Motor neuron (in vitro differentiated cells): ENCODE measurements at regions not wholly inside any gene's neighbourhood (a gene's known extent, or its start where the extent isn't known, plus 50 kb on each side); places are given as distances from the start of the nearest gene placed in this dataset.
"Not testable (repeated sequence)": the region's sequence is repeated elsewhere in the genome, so short reads cannot be mapped to it uniquely, and the experiment has no call there.

ENCODE experiments used
- ATAC-seq, 8 experiments: fragments of 200-7000 bp; cut with Tn5 transposase; replicated peaks in 6 of 8; 2 replicates each; pipeline ENCODE4 v1.8.0; 2021; ENCODE audit warnings: mild to moderate bottlenecking in 8 of 8, moderate library complexity in 8 of 8
- H3K27ac ChIP-seq, 2 donors: fragments of 250-450 bp; sonication (Bioruptor Pico); 2 replicates each; pipeline ENCODE4 v1.9.0; 2021; ENCODE audit warnings: antibody characterized with exemption in 2 of 2, mild to moderate bottlenecking in 2 of 2, moderate library complexity in 1 of 2
- H3K4me1 ChIP-seq, 2 donors: fragments of 250-450 bp; sonication (Bioruptor Pico); replicated peaks in 1 of 2; 2 replicates each; pipeline ENCODE4 v1.6.1; 2021; ENCODE audit warnings: antibody characterized with exemption in 2 of 2, mild to moderate bottlenecking in 2 of 2, moderate library complexity in 1 of 2
- H3K4me3 ChIP-seq, 5 donors: fragments of 250-450 bp; sonication (Bioruptor Pico); 2 replicates each; pipeline ENCODE4 v1.9.0; 2021; ENCODE audit warnings: antibody characterized with exemption in 5 of 5, mild to moderate bottlenecking in 5 of 5, moderate library complexity in 4 of 5
- WGBS, 10 experiments: fragments of 450-650 bp; shearing (Covaris generic); methylation state at CpG; one replicate each; pipeline ENCODE4 v1.0.0; 2022; 5-methylcytosine and 5-hydroxymethylcytosine counted together
- in situ Hi-C, 9 experiments: fragments of 400-800 bp; cut with MboI; loops; one replicate each; pipeline ENCODE4 v1.15.0; 2021; ENCODE audit warnings: low sequenced_read_pairs in 9 of 9, low pct_unique_long_range_greater_than_20kb in 2 of 9; ENCODE audit not compliant: unreplicated experiment in 9 of 9

GRCh38 chr18:65671621-65672415 lies 79.0 kb upstream of the CDH7 start:
- in situ Hi-C loops, result no loop called here
- Histone ChIP-seq H3K27ac (no peak overlapping the region), H3K4me3 (no peak overlapping the region), H3K4me1 (no peaks in the 10 kb centered on the region)
- ATAC-seq, result no peak
- 19 to 100% (median 88%) methylated on average over 3 to 10 of the region's 17 CpGs for WGBS, 10 experiments

GRCh38 chr18:65670145-65670544 lies 80.7 kb upstream of the CDH7 start:
- WGBS, 10 experiments, result 22 to 100% (median 90%) methylated on average over 1 to 3 of the region's 3 CpGs; no CpG with 5 or more reads in 1 of the 10 experiments
- H3K27ac ChIP-seq, in situ Hi-C loops, H3K4me3 ChIP-seq, ATAC-seq, H3K4me1 ChIP-seq: not testable (repeated sequence)

GRCh38 chr18:65661391-65661790 lies 89.4 kb upstream of the CDH7 start:
- in situ Hi-C loops, result no loop called here
- WGBS, 10 experiments, result 0 to 83% (median 67%) methylated on average over 1 of the region's 1 CpG; no CpG with 5 or more reads in 1 of the 10 experiments
- Histone ChIP-seq H3K4me3 (no peak overlapping the region), H3K27ac (no peak overlapping the region), H3K4me1 (no peaks in the 10 kb centered on the region)
- ATAC-seq, result no peak

GRCh38 chr18:65659912-65660311 lies 90.9 kb upstream of the CDH7 start:
- Histone ChIP-seq H3K27ac (no peak overlapping the region), H3K4me3 (no peak overlapping the region), H3K4me1 (no peaks in the 10 kb centered on the region)
- ATAC-seq, result no peak
- WGBS, 10 experiments, result 17 to 100% (median 89%) methylated on average over 1 of the region's 1 CpG; no CpG with 5 or more reads in 5 of the 10 experiments
- in situ Hi-C loops, result no loop called here

GRCh38 chr18:65659312-65659711 lies 91.5 kb upstream of the CDH7 start:
- no peaks in the 10 kb centered on the region for H3K4me1 ChIP-seq
- no peak for ATAC-seq
- in situ Hi-C loops, result no loop called here
- no peak overlapping the region for H3K27ac ChIP-seq
- no peak overlapping the region for H3K4me3 ChIP-seq

DNA sequence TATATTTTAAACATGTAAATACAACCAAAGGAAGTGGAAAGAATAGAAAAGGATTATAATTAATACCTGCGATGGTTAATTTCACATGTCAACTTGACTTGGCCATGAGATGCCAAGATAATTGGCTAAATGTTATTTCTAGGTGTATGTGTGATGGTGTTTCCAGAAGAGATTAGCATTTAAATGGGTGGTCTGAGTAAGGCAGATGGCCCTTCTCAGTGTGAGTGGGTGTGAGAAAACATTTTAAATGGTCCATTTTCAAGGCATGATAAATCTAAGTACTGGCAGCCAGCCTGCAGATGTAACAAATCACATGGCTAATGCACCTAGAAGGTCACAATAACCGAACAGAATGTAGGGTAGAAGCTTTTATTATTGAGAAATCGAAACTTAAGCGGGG lies 99.6 kb upstream of the CDH7 start:
- in situ Hi-C loops, result no loop called here
- peak in 3 of 8 experiments; percentile 53 to 59 (median 59) for ATAC-seq
- Histone ChIP-seq H3K27ac (no peak overlapping the region), H3K4me3 (no peak overlapping the region), H3K4me1 (peaks cover 0 to 4% of the 10 kb centered on the region in 2 donors)
- 0 to 85% (median 57%) methylated on average over 1 to 4 of the region's 4 CpGs; no CpG with 5 or more reads in 1 of the 10 experiments for WGBS, 10 experiments

- in situ Hi-C loops, result no loop called here
- WGBS, 10 experiments, result 7 to 80% (median 52%) methylated on average over 1 to 2 of the region's 2 CpGs; no CpG with 5 or more reads in 1 of the 10 experiments
- no peak for ATAC-seq
- Histone ChIP-seq H3K27ac (no peak overlapping the region), H3K4me1 (no peaks in the 10 kb centered on the region), H3K4me3 (no peak overlapping the region)
These were observed 118.6 kb upstream of the CDH7 start for GRCh38 chr18:65632236-65632635.

- Histone ChIP-seq H3K4me1 (no peaks in the 10 kb centered on the region), H3K4me3 (no peak overlapping the region), H3K27ac (no peak overlapping the region)
- in situ Hi-C loops, result no loop called here
- ATAC-seq, result no peak
- WGBS, 10 experiments, result 0 to 83% (median 38%) methylated on average over 1 of the region's 1 CpG; no CpG with 5 or more reads in 2 of the 10 experiments
These were observed 119.0 kb upstream of the CDH7 start for GRCh38 chr18:65631766-65632165.

- Histone ChIP-seq H3K27ac (no peak overlapping the region), H3K4me3 (no peak overlapping the region), H3K4me1 (no peaks in the 10 kb centered on the region)
- WGBS, 10 experiments, result 0 to 80% (median 50%) methylated on average over 1 of the region's 1 CpG; no CpG with 5 or more reads in 5 of the 10 experiments
- ATAC-seq, result no peak
- in situ Hi-C loops, result no loop called here
These were observed 122.4 kb upstream of the CDH7 start for GRCh38 chr18:65628390-65628789.

DNA sequence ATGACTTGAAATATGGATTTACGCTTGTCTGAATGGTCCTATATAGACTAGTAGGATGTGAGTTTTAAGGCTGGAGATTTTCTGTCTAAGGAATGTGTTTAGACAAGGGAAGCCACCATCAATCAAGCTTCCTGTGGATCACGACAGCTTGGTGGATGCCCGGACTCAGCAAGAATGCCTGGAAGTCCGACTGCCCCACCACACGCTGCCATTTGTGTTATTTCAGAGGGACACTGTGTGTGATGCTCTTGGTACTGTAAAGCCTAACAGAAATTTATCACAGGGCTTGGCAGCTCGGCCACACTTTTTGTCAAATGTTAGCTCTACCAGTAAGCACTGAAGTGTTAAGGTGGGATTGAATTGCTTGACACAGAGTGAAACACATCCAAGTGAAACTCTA lies 127.1 kb upstream of the CDH7 start:
- in situ Hi-C loops, result no loop called here
- Histone ChIP-seq H3K4me1 (no peaks in the 10 kb centered on the region), H3K27ac (no peak overlapping the region), H3K4me3 (no peak overlapping the region)
- WGBS, 10 experiments, result 0 to 100% (median 50%) methylated on average over 1 to 6 of the region's 6 CpGs; no CpG with 5 or more reads in 3 of the 10 experiments
- no peak for ATAC-seq

DNA sequence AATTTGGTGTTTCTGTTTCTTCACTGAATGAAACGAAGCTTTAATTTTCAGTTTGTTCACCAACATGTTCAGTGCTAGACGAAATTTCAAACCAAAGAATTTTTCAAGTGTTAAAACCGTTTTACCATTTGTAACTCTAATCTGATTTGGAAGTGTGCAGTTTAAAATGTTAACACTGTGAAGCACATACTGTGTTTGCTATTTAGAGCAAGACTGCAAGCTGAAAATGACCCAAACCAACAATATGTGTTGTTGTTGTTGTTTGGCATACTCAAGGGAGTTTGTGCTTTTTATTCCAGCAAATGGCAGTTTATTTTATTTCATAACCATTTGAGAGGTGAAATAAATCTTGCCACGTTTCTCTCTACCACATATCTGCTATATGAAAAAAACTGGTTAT lies 128.4 kb upstream of the CDH7 start:
- no peak for ATAC-seq
- in situ Hi-C loops, result no loop called here
- Histone ChIP-seq H3K4me3 (no peak overlapping the region), H3K4me1 (no peaks in the 10 kb centered on the region), H3K27ac (no peak overlapping the region)
- 0 to 100% (median 67%) methylated on average over 2 to 4 of the region's 4 CpGs for WGBS, 10 experiments

DNA sequence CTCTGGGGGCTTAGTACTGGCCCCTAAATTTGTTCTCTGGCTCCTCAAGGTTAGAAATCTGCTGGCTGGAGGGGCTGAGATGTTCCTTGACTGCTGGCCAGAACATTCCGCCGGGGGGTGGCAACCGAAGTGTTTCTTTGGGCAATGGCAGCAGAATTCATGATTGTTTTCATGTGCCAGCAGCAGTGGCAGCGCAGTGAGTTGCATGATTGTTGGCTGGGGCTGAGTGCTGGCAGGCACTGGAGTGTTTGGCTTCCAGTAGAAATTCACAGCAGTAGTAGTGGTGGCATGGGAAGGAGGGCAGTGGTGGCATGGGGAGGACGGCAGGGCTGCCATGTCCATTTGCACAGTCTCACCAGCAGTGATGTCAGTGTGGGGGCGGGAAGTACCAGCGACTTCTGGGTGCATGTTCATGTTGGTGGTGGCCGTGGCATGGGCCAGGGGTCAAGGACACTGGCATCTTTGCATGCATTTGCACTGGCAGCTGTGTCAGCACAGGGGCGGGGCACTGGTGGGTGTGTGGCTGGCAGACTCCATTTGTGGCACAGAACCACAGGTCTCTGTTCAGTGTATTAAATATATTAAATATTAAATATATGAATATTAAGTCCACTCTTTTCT lies 130.6 kb upstream of the CDH7 start:
- no peaks in the 10 kb centered on the region for H3K4me1 ChIP-seq
- in situ Hi-C loops, result no loop called here
- no peak for ATAC-seq
- H3K4me3 ChIP-seq, result no peak overlapping the region
- 0 to 100% (median 84%) methylated on average over 1 to 8 of the region's 9 CpGs for WGBS, 10 experiments
- H3K27ac ChIP-seq, result no peak overlapping the region

GRCh38 chr18:65610939-65611338 lies 139.9 kb upstream of the CDH7 start:
- in situ Hi-C loops, result no loop called here
- H3K27ac ChIP-seq, result no peak overlapping the region
- no peaks in the 10 kb centered on the region for H3K4me1 ChIP-seq
- WGBS, 10 experiments, result 9 to 36% (median 21%) methylated on average over 1 to 3 of the region's 3 CpGs; no CpG with 5 or more reads in 2 of the 10 experiments
- H3K4me3 ChIP-seq, result no peak overlapping the region
- ATAC-seq, result no peak

GRCh38 chr18:65608471-65608870 lies 142.3 kb upstream of the CDH7 start:
- no peak for ATAC-seq
- no peak overlapping the region for H3K27ac ChIP-seq
- in situ Hi-C loops, result no loop called here
- no peak overlapping the region for H3K4me3 ChIP-seq
- WGBS, 10 experiments, result 11 to 100% (median 91%) methylated on average over 1 of the region's 1 CpG; no CpG with 5 or more reads in 1 of the 10 experiments
- H3K4me1 ChIP-seq, result no peaks in the 10 kb centered on the region
